ENCODE measurements at regions not wholly inside any gene's neighbourhood (a gene's known extent, or its start where the extent isn't known, plus 50 kb on each side); places are given as distances from the start of the nearest gene placed in this dataset.
A peak's percentile ranks its signal among the peaks of the same experiment; 100 is the strongest.

GRCh38 chr1:228979325-228979699 is 244.0 kb downstream of the RHOU start:
- no peak for DNase-seq

- DNase-seq = no peak
Observed at GRCh38 chr1:228979774-228980173, 244.5 kb downstream of the RHOU start.

- DNase-seq = no peak
Observed at GRCh38 chr1:228980232-228980937, 245.1 kb downstream of the RHOU start.

- DNase-seq = peak; percentile 57
Observed at GRCh38 chr1:228982637-228983036, 247.4 kb downstream of the RHOU start.

GRCh38 chr1:228983231-228983660 is 248.0 kb downstream of the RHOU start:
- no peak for DNase-seq

GRCh38 chr1:228983661-228984060 is 248.4 kb downstream of the RHOU start:
- no peak for DNase-seq

GRCh38 chr1:228984107-228984506 is 248.8 kb downstream of the RHOU start:
- no peak for DNase-seq

GRCh38 chr1:228984646-228985631 is 249.7 kb downstream of the RHOU start:
- no peak for DNase-seq

GRCh38 chr1:228985661-228986060 is 250.4 kb downstream of the RHOU start:
- no peak for DNase-seq

GRCh38 chr1:228986093-228986904 is 251.0 kb downstream of the RHOU start:
- peak; percentile 86 for DNase-seq

GRCh38 chr1:228987286-228987685 is 252.0 kb downstream of the RHOU start:
- DNase-seq = no peak

- no peak for DNase-seq
Observed at GRCh38 chr1:228987736-228988506, 252.6 kb downstream of the RHOU start.

- no peak for DNase-seq
Observed at GRCh38 chr1:228988664-228989063, 253.4 kb downstream of the RHOU start.

GRCh38 chr1:228989176-228989575 is 253.9 kb downstream of the RHOU start:
- no peak for DNase-seq

GRCh38 chr1:228989676-228989991 is 254.4 kb downstream of the RHOU start:
- no peak for DNase-seq

GRCh38 chr1:228989992-228990827 is 254.9 kb downstream of the RHOU start:
- DNase-seq = peak; percentile 90

- peak; percentile 97 for DNase-seq
Observed at GRCh38 chr1:228990906-228991569, 255.8 kb downstream of the RHOU start.

- no peak for DNase-seq
Observed at GRCh38 chr1:228992044-228992443, 256.8 kb downstream of the RHOU start.

- DNase-seq = no peak
Observed at GRCh38 chr1:228992907-228993535, 257.7 kb downstream of the RHOU start.
